GM12864 (cell line): ENCODE measurements at regions not wholly inside any gene's neighbourhood (a gene's known extent, or its start where the extent isn't known, plus 50 kb on each side); places are given as distances from the start of the nearest gene placed in this dataset.

ENCODE experiments used
- DNase-seq: peaks from one replicate; pipeline ENCODE4 v3.0.0-alpha.2; 2011; ENCODE audit warnings: low read depth
- H3K4me3 ChIP-seq: 2 replicates; pipeline ENCODE4 v1.5.1; 2011; ENCODE audit warnings: mild to moderate bottlenecking, low read depth, low read length, control low read depth
- CTCF ChIP-seq: IDR thresholded peaks from 2 replicates; pipeline ENCODE4 v1.5.1; 2011; ENCODE audit warnings: low read depth, mild to moderate bottlenecking, moderate library complexity, low read length, control low read depth, inconsistent platforms; ENCODE audit errors: missing control alignments

- no peak for DNase-seq
- TF ChIP-seq CTCF = no peak
- H3K4me3 ChIP-seq = no peak overlapping the region
These were observed 412.6 kb upstream of the NDST3 start for GRCh38 chr4:117621673-117622072.

GRCh38 chr4:117623326-117623725 is 411.0 kb upstream of the NDST3 start:
- DNase-seq = no peak
- H3K4me3 ChIP-seq = no peak overlapping the region
- no peak for TF ChIP-seq CTCF

GRCh38 chr4:117626664-117627063 is 407.6 kb upstream of the NDST3 start:
- TF ChIP-seq CTCF = no peak
- H3K4me3 ChIP-seq = no peak overlapping the region
- no peak for DNase-seq

GRCh38 chr4:117634716-117635115 is 399.6 kb upstream of the NDST3 start:
- no peak for TF ChIP-seq CTCF
- no peak overlapping the region for H3K4me3 ChIP-seq
- no peak for DNase-seq

GRCh38 chr4:117637347-117637746 is 396.9 kb upstream of the NDST3 start:
- H3K4me3 ChIP-seq = no peak overlapping the region
- DNase-seq = no peak
- TF ChIP-seq CTCF = no peak

- DNase-seq = no peak
These were observed 393.4 kb upstream of the NDST3 start for GRCh38 chr4:117640836-117641235.

More at GRCh38 chr4:117640836-117641235, 393.4 kb upstream of the NDST3 start:
- TF ChIP-seq CTCF = no peak
- H3K4me3 ChIP-seq = no peak overlapping the region
